CD8-positive, alpha-beta memory T cell (primary cell): ENCODE measurements at regions not wholly inside any gene's neighbourhood (a gene's known extent, or its start where the extent isn't known, plus 50 kb on each side); places are given as distances from the start of the nearest gene placed in this dataset.

Experiments
- CTCF ChIA-PET: fragments of 350-600 bp; sonication (Branson Sonifier 250); formaldehyde crosslinking; loops from one replicate; lab custom pipeline; 2021; ENCODE audit warnings: antibody characterized with exemption; lab: Charles Lee
- POLR2A ChIA-PET: fragments of 350-600 bp; sonication (Branson Sonifier 250); formaldehyde crosslinking; loops from one replicate; lab custom pipeline; 2021; ENCODE audit warnings: antibody characterized with exemption; lab: Charles Lee
- DNase-seq, 5 donors: peaks; one replicate each; pipeline versions ENCODE4 v3.0.0 to v3.0.0-alpha.2; 2020 to 2022; ENCODE audit warnings: mixed read lengths in 1 of 5
- H3K27ac ChIP-seq: one replicate; pipeline ENCODE4 v1.7.0; 2013; ENCODE audit warnings: low read depth, mild to moderate bottlenecking, low read length, moderate library complexity
- H3K27me3 ChIP-seq: 2 replicates; pipeline ENCODE4 v1.7.0; 2013; ENCODE audit warnings: low read length, mild to moderate bottlenecking; ENCODE audit not compliant: insufficient read depth, poor library complexity, severe bottlenecking
- H3K36me3 ChIP-seq: 2 replicates; pipeline ENCODE4 v1.7.0; 2013; ENCODE audit warnings: mild to moderate bottlenecking, low read length, moderate library complexity; ENCODE audit not compliant: insufficient read depth
- H3K4me1 ChIP-seq: 2 replicates; pipeline ENCODE4 v1.7.0; 2013; ENCODE audit warnings: mild to moderate bottlenecking, low read length, moderate library complexity; ENCODE audit not compliant: insufficient read depth
- H3K4me3 ChIP-seq: 2 replicates; pipeline ENCODE4 v1.7.0; 2013; ENCODE audit warnings: mild to moderate bottlenecking, low read length
- H3K9me3 ChIP-seq: 2 replicates; pipeline ENCODE4 v1.7.0; 2013; ENCODE audit warnings: mild to moderate bottlenecking, low read length
- H3K27ac Mint-ChIP-seq, 8 donors: one replicate each; pipeline ENCODE4 v1.8.0; 2020 to 2021; ENCODE audit warnings: mixed read lengths in 8 of 8, mild to moderate bottlenecking in 6 of 8, inconsistent platforms in 3 of 8, moderate library complexity in 3 of 8
- H3K27me3 Mint-ChIP-seq, 2 donors: one replicate each; pipeline ENCODE4 v1.8.0; 2020 to 2021; ENCODE audit warnings: mixed read lengths in 2 of 2, mild to moderate bottlenecking in 1 of 2, moderate library complexity in 1 of 2
- H3K36me3 Mint-ChIP-seq, 3 donors: one replicate each; pipeline ENCODE4 v1.8.0; 2020 to 2021; ENCODE audit warnings: mixed read lengths in 3 of 3, inconsistent platforms in 1 of 3, mild to moderate bottlenecking in 1 of 3
- H3K4me1 Mint-ChIP-seq, 3 donors: one replicate each; pipeline ENCODE4 v1.8.0; 2020 to 2021; ENCODE audit warnings: mixed read lengths in 3 of 3, inconsistent platforms in 1 of 3, mild to moderate bottlenecking in 1 of 3
- H3K4me3 Mint-ChIP-seq, 7 donors: one replicate each; pipeline ENCODE4 v1.8.0; 2020 to 2021; ENCODE audit warnings: mixed read lengths in 7 of 7, mild to moderate bottlenecking in 6 of 7, moderate library complexity in 4 of 7, inconsistent platforms in 2 of 7
- H3K9me3 Mint-ChIP-seq, 5 donors: one replicate each; pipeline ENCODE4 v1.8.0; 2020 to 2022; ENCODE audit warnings: mixed read lengths in 5 of 5, mild to moderate bottlenecking in 3 of 5, moderate library complexity in 2 of 5, inconsistent platforms in 1 of 5

DNA sequence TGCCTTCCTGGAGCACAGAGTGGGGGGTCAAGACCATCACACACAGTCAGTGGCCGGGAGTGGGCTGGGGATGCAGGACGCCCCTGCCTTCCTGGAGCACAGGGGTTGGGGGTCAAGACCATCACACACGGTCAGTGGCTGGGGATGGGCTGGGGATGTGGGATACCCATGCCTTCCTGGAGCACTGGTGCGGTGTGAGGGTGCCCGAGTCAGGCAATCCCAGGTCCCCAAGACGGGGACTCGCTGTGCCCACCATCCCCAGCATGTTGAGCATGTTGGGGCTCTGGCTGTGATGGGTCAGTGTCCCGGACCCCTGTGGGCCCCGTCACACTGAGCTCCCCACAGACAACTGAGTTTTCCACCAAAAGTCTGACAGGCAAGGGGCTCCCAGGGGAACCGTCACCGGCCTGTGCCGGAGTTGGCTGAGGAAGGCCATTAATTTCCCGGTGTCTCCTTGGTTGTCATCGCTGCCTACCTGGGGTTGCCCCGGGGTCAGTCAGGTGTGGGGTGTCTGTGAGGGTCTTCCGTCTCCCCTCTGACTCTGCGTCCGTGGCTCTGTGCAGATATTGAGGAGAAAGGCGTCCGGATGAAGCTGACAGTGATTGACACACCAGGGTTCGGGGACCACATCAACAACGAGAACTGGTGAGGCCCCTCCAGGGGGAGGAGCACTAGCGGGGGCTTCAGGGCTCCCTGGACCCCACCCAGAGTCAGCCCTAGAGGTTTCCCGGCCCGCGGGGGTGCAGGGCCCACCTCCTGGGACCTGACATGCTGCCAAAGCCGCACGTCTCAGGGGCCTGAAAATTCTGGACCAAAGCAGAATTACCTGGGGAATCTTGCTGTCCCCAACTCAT lies 347.1 kb downstream of the SEC14L1 start:
- DNase-seq, result peak in 1 of 5 donors; percentile 45
- Mint-ChIP-seq H3K9me3 (no peaks in the 10 kb centered on the region), H3K4me3 (no peak overlapping the region), H3K36me3 (peaks cover 3 to 65% (median 4%) of the 10 kb centered on the region in 3 donors), H3K27ac (peak overlapping the region in 1 of 8 donors; percentile 50), H3K27me3 (no peaks in the 10 kb centered on the region), H3K4me1 (peaks cover 13 to 41% (median 15%) of the 10 kb centered on the region in 3 donors)
- Histone ChIP-seq H3K4me1 (peaks cover 29% of the 10 kb centered on the region), H3K27ac (no peak overlapping the region), H3K27me3 (no peaks in the 10 kb centered on the region), H3K4me3 (no peak overlapping the region), H3K9me3 (no peaks in the 10 kb centered on the region), H3K36me3 (peaks cover 79% of the 10 kb centered on the region)
- CTCF ChIA-PET, result interaction anchor here (4.4 kb wide), 1 partner anchor 58 kb away, joined by 21 read pairs; no protein-coding TSS in a partner anchor
- POLR2A ChIA-PET, result no interaction called here

DNA sequence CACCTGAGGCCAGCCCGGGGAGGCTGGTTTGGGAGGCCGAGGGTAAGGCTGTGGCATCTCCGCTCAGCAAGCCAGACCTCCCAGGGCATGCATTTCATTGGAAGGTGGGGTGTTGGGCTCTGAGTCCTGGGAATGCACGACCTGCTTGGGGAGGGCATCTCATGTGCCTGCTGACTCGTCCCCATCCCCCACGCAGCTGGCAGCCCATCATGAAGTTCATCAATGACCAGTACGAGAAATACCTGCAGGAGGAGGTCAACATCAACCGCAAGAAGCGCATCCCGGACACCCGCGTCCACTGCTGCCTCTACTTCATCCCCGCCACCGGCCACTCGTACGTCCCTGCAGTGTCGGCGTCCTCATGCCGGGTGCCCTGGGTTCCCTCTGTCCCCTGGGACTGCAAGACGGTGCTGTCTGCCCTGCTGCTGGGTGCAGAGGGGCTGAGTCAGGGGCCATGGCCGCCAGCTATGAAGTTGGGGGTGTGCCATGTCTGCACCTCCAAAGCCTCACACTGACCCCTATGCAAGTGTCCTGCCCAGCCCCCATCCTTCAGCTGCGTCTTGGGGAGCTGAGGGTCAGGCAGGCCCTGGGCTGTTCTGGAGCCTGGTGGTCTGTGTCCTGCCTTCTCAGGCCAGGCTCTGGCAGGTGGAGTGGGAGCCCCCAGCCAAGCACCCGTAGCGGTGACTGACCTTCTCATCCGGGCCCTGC lies 347.9 kb downstream of the SEC14L1 start:
- ChIA-PET POLR2A (no interaction called here), CTCF (interaction anchor here (4.4 kb wide), 1 partner anchor 59 kb away, joined by 21 read pairs; no protein-coding TSS in a partner anchor)
- H3K27ac ChIP-seq, result no peak overlapping the region
- H3K36me3 Mint-ChIP-seq, result peaks cover 3 to 73% (median 4%) of the 10 kb centered on the region in 3 donors
- no peaks in the 10 kb centered on the region for H3K9me3 Mint-ChIP-seq
- H3K36me3 ChIP-seq, result peaks cover 71% of the 10 kb centered on the region
- H3K4me3 ChIP-seq, result no peak overlapping the region
- DNase-seq, result peak in 1 of 5 donors; percentile 46
- H3K27me3 ChIP-seq, result no peaks in the 10 kb centered on the region
- peak overlapping the region in 2 of 8 donors; percentile 76 to 81 for H3K27ac Mint-ChIP-seq
- no peaks in the 10 kb centered on the region for H3K27me3 Mint-ChIP-seq
- peaks cover 12 to 38% (median 13%) of the 10 kb centered on the region in 3 donors for H3K4me1 Mint-ChIP-seq
- H3K4me3 Mint-ChIP-seq, result no peak overlapping the region
- peaks cover 21% of the 10 kb centered on the region for H3K4me1 ChIP-seq
- H3K9me3 ChIP-seq, result no peaks in the 10 kb centered on the region

DNA sequence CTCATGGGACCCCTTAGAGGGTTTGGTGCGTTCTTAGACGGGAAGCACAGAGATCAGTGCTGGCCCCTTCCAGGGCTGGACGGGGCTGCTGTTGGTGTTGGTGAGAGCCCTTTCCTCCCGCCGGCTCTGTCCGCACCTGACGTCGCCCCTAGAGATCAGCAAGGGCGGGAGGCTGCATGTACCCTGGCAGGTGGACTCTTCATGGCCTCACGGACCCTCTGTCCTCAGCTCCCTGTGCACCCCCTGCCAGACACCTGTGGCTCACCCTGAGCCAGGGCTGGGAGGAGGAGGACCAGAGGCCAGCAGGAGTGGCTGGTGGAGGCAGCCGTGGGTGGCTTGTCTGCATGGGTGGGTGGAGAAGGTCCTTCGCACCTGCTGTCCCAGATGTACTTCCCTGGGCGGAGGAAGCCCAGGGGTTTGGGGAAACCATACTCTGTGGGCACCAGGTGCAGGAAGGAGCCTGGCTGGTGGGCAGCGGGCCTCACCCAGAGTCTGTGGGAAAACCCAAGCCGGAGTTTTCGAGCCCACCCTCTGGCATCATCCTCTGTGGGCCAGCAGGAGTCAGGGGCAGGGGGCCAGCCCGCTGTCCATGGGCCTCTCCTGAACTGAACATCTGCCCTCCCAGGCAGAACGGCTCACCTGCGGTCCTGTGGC lies 348.6 kb downstream of the SEC14L1 start:
- H3K9me3 Mint-ChIP-seq, result no peaks in the 10 kb centered on the region
- DNase-seq, result peak in 1 of 5 donors; percentile 33
- CTCF ChIA-PET, result interaction anchor here (0.9 to 4.4 kb wide), 6 partner anchors 18 to 131 kb away, joined by 3 to 21 read pairs (median 3); no protein-coding TSS in a partner anchor
- H3K4me3 Mint-ChIP-seq, result no peak overlapping the region
- POLR2A ChIA-PET, result no interaction called here
- H3K27me3 Mint-ChIP-seq, result no peaks in the 10 kb centered on the region
- peak overlapping the region in 1 of 8 donors; percentile 27 for H3K27ac Mint-ChIP-seq
- H3K4me1 ChIP-seq, result peaks cover 20% of the 10 kb centered on the region
- H3K36me3 Mint-ChIP-seq, result peaks cover 3 to 80% (median 4%) of the 10 kb centered on the region in 3 donors
- H3K4me1 Mint-ChIP-seq, result peaks cover 18 to 44% (median 18%) of the 10 kb centered on the region in 3 donors
- no peaks in the 10 kb centered on the region for H3K27me3 ChIP-seq
- no peak overlapping the region for H3K4me3 ChIP-seq
- no peaks in the 10 kb centered on the region for H3K9me3 ChIP-seq
- no peak overlapping the region for H3K27ac ChIP-seq
- H3K36me3 ChIP-seq, result peaks cover 71% of the 10 kb centered on the region

DNA sequence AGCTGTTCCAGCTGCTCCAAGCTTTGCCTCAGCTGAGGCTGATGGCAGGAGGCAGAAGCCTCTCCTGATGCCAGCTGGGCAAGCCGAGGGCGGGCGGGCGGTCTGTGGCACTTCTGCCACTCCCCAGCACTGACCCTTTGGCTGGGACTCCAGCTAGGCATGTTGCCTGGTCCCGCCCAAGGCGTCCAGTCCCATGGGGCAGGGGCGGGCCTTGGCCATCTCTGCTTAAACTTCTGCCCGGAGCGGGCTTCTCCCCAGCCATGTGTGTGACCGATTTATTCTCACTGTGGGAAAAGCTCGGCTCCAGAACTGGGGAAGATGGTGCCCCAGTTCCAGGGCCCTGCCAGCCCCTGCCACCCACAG lies 349.1 kb downstream of the SEC14L1 start:
- peak overlapping the region in 1 of 7 donors; percentile 13 for H3K4me3 Mint-ChIP-seq
- H3K36me3 Mint-ChIP-seq, result peaks cover 4 to 83% (median 6%) of the 10 kb centered on the region in 3 donors
- Histone ChIP-seq H3K9me3 (no peaks in the 10 kb centered on the region), H3K4me3 (no peak overlapping the region), H3K27me3 (no peaks in the 10 kb centered on the region), H3K36me3 (peaks cover 71% of the 10 kb centered on the region), H3K4me1 (peaks cover 20% of the 10 kb centered on the region), H3K27ac (no peak overlapping the region)
- DNase-seq, result peak in 1 of 5 donors; percentile 44
- H3K27ac Mint-ChIP-seq, result peak overlapping the region in 2 of 8 donors; percentile 27 to 36
- ChIA-PET CTCF (interaction anchor here (0.9 to 4.4 kb wide), 8 partner anchors 17 to 131 kb away, joined by 3 to 21 read pairs (median 3); no protein-coding TSS in a partner anchor), POLR2A (interaction anchor here (1.2 kb wide), 1 partner anchor 101 kb away, joined by 4 read pairs; no protein-coding TSS in a partner anchor)
- H3K27me3 Mint-ChIP-seq, result no peaks in the 10 kb centered on the region
- peaks cover 20 to 49% (median 23%) of the 10 kb centered on the region in 3 donors for H3K4me1 Mint-ChIP-seq
- no peaks in the 10 kb centered on the region for H3K9me3 Mint-ChIP-seq

DNA sequence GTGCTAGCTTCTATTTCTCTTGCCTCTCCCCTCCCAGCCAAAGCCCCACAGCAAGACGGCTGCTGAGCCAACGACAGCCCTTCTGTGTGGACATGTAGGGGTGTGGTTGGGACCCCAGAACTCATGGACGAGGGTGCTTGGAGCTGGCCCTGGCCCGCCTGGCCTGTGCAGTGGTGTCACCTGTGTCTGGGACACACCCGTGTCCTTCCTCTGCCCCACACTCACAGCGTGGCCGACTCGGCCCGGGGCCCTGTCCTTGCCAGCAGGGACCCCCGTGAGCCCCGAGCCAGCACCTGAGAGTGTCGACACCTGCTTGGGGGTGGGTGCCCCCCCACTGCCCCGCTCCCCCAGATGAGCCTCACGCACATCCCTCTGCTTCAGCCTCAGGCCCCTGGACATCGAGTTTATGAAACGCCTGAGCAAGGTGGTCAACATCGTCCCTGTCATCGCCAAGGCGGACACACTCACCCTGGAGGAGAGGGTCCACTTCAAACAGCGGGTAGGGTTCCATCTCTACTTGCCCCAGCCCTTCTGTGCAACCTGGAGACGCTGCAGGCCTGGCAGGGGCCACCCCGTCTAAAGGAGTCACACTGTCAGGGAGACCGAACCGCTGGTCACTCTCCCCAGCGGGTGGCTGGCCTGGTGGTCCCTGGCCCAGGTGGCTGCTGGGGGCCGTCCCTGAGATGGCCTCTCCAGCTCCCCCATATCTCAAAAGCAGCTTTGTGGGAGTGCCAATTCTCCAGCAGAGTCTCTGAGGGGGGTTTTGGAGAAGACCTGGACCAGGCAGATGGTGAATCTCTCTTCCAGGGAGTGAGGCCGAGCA lies 349.8 kb downstream of the SEC14L1 start:
- no peak overlapping the region for H3K27ac ChIP-seq
- no peaks in the 10 kb centered on the region for H3K27me3 Mint-ChIP-seq
- peaks cover 21% of the 10 kb centered on the region for H3K4me1 ChIP-seq
- H3K36me3 ChIP-seq, result peaks cover 71% of the 10 kb centered on the region
- peak in 1 of 5 donors; percentile 48 for DNase-seq
- no peaks in the 10 kb centered on the region for H3K9me3 ChIP-seq
- no peak overlapping the region for H3K4me3 Mint-ChIP-seq
- POLR2A ChIA-PET, result interaction anchor here (0.7 to 1.2 kb wide), 2 partner anchors 91 to 102 kb away, joined by 3 to 4 read pairs; no protein-coding TSS in a partner anchor
- peak overlapping the region in 2 of 8 donors; percentile 62 to 94 for H3K27ac Mint-ChIP-seq
- no peaks in the 10 kb centered on the region for H3K27me3 ChIP-seq
- H3K9me3 Mint-ChIP-seq, result no peaks in the 10 kb centered on the region
- H3K4me1 Mint-ChIP-seq, result peaks cover 26 to 56% (median 27%) of the 10 kb centered on the region in 3 donors
- CTCF ChIA-PET, result interaction anchor here (0.9 to 6.2 kb wide), 10 partner anchors 16 to 160 kb away, joined by 3 to 52 read pairs (median 3); no protein-coding TSS in a partner anchor
- peaks cover 6 to 90% (median 9%) of the 10 kb centered on the region in 3 donors for H3K36me3 Mint-ChIP-seq
- no peak overlapping the region for H3K4me3 ChIP-seq

DNA sequence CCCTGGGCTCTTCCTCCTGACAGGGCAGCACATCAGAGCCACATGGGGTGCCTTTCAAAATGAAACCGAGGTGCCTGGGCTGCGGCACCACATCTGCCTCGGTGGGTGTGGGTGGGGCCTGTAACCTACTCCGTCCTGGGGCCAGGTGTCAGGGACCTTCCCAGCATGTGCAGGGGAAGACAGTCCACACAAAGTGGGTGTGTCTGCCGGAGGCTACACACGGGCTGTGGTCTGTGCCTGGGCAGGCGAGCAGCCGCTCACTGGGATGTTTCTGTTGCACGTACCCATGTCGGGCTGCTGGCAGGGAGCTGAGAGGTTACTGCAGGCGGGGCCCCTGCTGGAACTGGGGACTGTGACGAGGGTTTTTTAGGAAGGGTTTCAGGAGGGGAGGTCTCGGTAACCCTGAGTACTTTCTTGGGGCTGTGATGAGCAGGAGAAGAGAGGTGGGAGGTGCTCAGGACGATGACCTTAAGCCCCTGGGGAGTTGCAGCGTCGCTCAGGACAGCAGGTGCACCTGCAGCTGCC lies 351.2 kb downstream of the SEC14L1 start:
- Mint-ChIP-seq H3K4me3 (peak overlapping the region in 4 of 7 donors; percentile 23 to 59 (median 44)), H3K36me3 (peaks cover 3 to 88% (median 4%) of the 10 kb centered on the region in 3 donors), H3K27me3 (no peaks in the 10 kb centered on the region), H3K4me1 (peaks cover 19 to 48% (median 21%) of the 10 kb centered on the region in 3 donors), H3K27ac (peak overlapping the region; percentile 23 to 91 (median 82)), H3K9me3 (no peaks in the 10 kb centered on the region)
- DNase-seq, result peak in 2 of 5 donors; percentile 30 to 66
- H3K27me3 ChIP-seq, result no peaks in the 10 kb centered on the region
- H3K9me3 ChIP-seq, result no peaks in the 10 kb centered on the region
- peaks cover 69% of the 10 kb centered on the region for H3K36me3 ChIP-seq
- ChIA-PET CTCF (interaction anchor here (0.9 to 6.2 kb wide), 7 partner anchors 51 to 161 kb away, joined by 3 to 54 read pairs (median 5); no protein-coding TSS in a partner anchor), POLR2A (interaction anchor here (0.6 to 1.0 kb wide), 3 partner anchors 39 to 466 kb away, joined by 3 to 6 read pairs (median 3); no protein-coding TSS in a partner anchor)
- H3K4me3 ChIP-seq, result no peak overlapping the region
- H3K4me1 ChIP-seq, result peaks cover 17% of the 10 kb centered on the region
- H3K27ac ChIP-seq, result no peak overlapping the region
